Activated CD8-positive, alpha-beta memory T cell treated with anti-CD3 and anti-CD28 coated beads, Interleukin-2, amount 10 ng/mL, durations not matched to agents 7 days and 5 days (primary cell): ENCODE measurements at regions not wholly inside any gene's neighbourhood (a gene's known extent, or its start where the extent isn't known, plus 50 kb on each side); places are given as distances from the start of the nearest gene placed in this dataset.
"Not testable (repeated sequence)": the region's sequence is repeated elsewhere in the genome, so short reads cannot be mapped to it uniquely, and the experiment has no call there.

Experiments used
- ATAC-seq: fragments of 150-1000 bp; cut with Tn5 transposase; one replicate; pipeline ENCODE4 v1.10.0; 2021; ENCODE audit warnings: moderate library complexity
- CTCF ChIA-PET: fragments of 350-600 bp; sonication (Branson Sonifier 250); formaldehyde crosslinking; loops from one replicate; lab custom pipeline; 2021; ENCODE audit warnings: antibody characterized with exemption; lab: Charles Lee
- DNase-seq: peaks from one replicate; pipeline ENCODE4 v3.0.0-alpha.2; 2020
- H3K27ac Mint-ChIP-seq: one replicate; pipeline ENCODE4 v1.8.0; 2021; ENCODE audit warnings: mild to moderate bottlenecking, mixed read lengths
- H3K27me3 Mint-ChIP-seq: one replicate; pipeline ENCODE4 v1.8.0; 2021; ENCODE audit warnings: mixed read lengths
- H3K36me3 Mint-ChIP-seq: one replicate; pipeline ENCODE4 v1.8.0; 2021; ENCODE audit warnings: mild to moderate bottlenecking, mixed read lengths
- H3K4me1 Mint-ChIP-seq: one replicate; pipeline ENCODE4 v1.8.0; 2021; ENCODE audit warnings: mixed read lengths
- H3K4me3 Mint-ChIP-seq: one replicate; pipeline ENCODE4 v1.8.0; 2021; ENCODE audit warnings: mild to moderate bottlenecking, moderate library complexity, mixed read lengths
- H3K9me3 Mint-ChIP-seq: one replicate; pipeline ENCODE4 v1.8.0; 2022; ENCODE audit warnings: low read depth, mixed read lengths

GRCh38 chr1:99404399-99404798 lies 140.1 kb downstream of the PLPPR4 start:
- H3K4me3 Mint-ChIP-seq, H3K36me3 Mint-ChIP-seq, ATAC-seq, H3K4me1 Mint-ChIP-seq, DNase-seq, CTCF ChIA-PET, H3K27ac Mint-ChIP-seq, H3K27me3 Mint-ChIP-seq, H3K9me3 Mint-ChIP-seq: not testable (repeated sequence)

GRCh38 chr1:99405325-99405724 lies 141.0 kb downstream of the PLPPR4 start:
- DNase-seq, ATAC-seq, H3K27me3 Mint-ChIP-seq, CTCF ChIA-PET, H3K4me3 Mint-ChIP-seq, H3K4me1 Mint-ChIP-seq, H3K9me3 Mint-ChIP-seq, H3K27ac Mint-ChIP-seq, H3K36me3 Mint-ChIP-seq: not testable (repeated sequence)

GRCh38 chr1:99407018-99407417 lies 142.7 kb downstream of the PLPPR4 start:
- no peaks in the 10 kb centered on the region for H3K36me3 Mint-ChIP-seq
- CTCF ChIA-PET, result no interaction called here
- no peaks in the 10 kb centered on the region for H3K4me1 Mint-ChIP-seq
- ATAC-seq (no peak), DNase-seq (no peak)
- H3K27ac Mint-ChIP-seq, result no peak overlapping the region
- no peaks in the 10 kb centered on the region for H3K27me3 Mint-ChIP-seq
- no peaks in the 10 kb centered on the region for H3K9me3 Mint-ChIP-seq
- no peak overlapping the region for H3K4me3 Mint-ChIP-seq

- Mint-ChIP-seq H3K9me3 (no peaks in the 10 kb centered on the region), H3K4me3 (no peak overlapping the region), H3K27me3 (no peaks in the 10 kb centered on the region), H3K36me3 (no peaks in the 10 kb centered on the region), H3K4me1 (no peaks in the 10 kb centered on the region), H3K27ac (no peak overlapping the region)
- no peak for ATAC-seq
- CTCF ChIA-PET, result no interaction called here
- no peak for DNase-seq
These were observed 159.8 kb downstream of the PLPPR4 start for GRCh38 chr1:99424087-99424486.

- no peak for ATAC-seq
- no peak for DNase-seq
- CTCF ChIA-PET, result no interaction called here
- no peak overlapping the region for H3K4me3 Mint-ChIP-seq
- H3K27ac Mint-ChIP-seq, result no peak overlapping the region
- no peaks in the 10 kb centered on the region for H3K36me3 Mint-ChIP-seq
- H3K4me1 Mint-ChIP-seq, result no peaks in the 10 kb centered on the region
- H3K27me3 Mint-ChIP-seq, result no peaks in the 10 kb centered on the region
- no peaks in the 10 kb centered on the region for H3K9me3 Mint-ChIP-seq
These were observed 165.5 kb downstream of the PLPPR4 start for GRCh38 chr1:99429754-99430153.

- Mint-ChIP-seq H3K27ac (no peak overlapping the region), H3K4me3 (no peak overlapping the region), H3K4me1 (peaks cover 8% of the 10 kb centered on the region), H3K36me3 (no peaks in the 10 kb centered on the region), H3K9me3 (no peaks in the 10 kb centered on the region), H3K27me3 (no peaks in the 10 kb centered on the region)
- CTCF ChIA-PET, result interaction anchor here (1.1 kb wide), 1 partner anchor 11 kb away, joined by 3 read pairs; no protein-coding TSS in a partner anchor
- ATAC-seq (no peak), DNase-seq (no peak)
These were observed 174.5 kb downstream of the PLPPR4 start for GRCh38 chr1:99438656-99439230.

- Mint-ChIP-seq H3K36me3 (no peaks in the 10 kb centered on the region), H3K9me3 (no peaks in the 10 kb centered on the region), H3K27me3 (no peaks in the 10 kb centered on the region), H3K4me1 (peaks cover 8% of the 10 kb centered on the region), H3K4me3 (no peak overlapping the region), H3K27ac (no peak overlapping the region)
- CTCF ChIA-PET, result interaction anchor here (1.1 kb wide), 1 partner anchor 11 kb away, joined by 3 read pairs; no protein-coding TSS in a partner anchor
- no peak for ATAC-seq
- no peak for DNase-seq
These were observed 175.3 kb downstream of the PLPPR4 start for GRCh38 chr1:99439433-99440075.

- Mint-ChIP-seq H3K27me3 (peaks cover 2% of the 10 kb centered on the region), H3K4me3 (no peak overlapping the region), H3K27ac (no peak overlapping the region), H3K4me1 (peaks cover 8% of the 10 kb centered on the region), H3K36me3 (no peaks in the 10 kb centered on the region), H3K9me3 (no peaks in the 10 kb centered on the region)
- ATAC-seq (no peak), DNase-seq (no peak)
- CTCF ChIA-PET, result no interaction called here
These were observed 177.2 kb downstream of the PLPPR4 start for GRCh38 chr1:99441299-99442095.

- ATAC-seq, H3K9me3 Mint-ChIP-seq, H3K4me3 Mint-ChIP-seq, H3K36me3 Mint-ChIP-seq, H3K27ac Mint-ChIP-seq, H3K4me1 Mint-ChIP-seq, H3K27me3 Mint-ChIP-seq, CTCF ChIA-PET, DNase-seq: not testable (repeated sequence)
These were observed 180.1 kb downstream of the PLPPR4 start for GRCh38 chr1:99444211-99444927.

- ATAC-seq (no peak), DNase-seq (no peak)
- Mint-ChIP-seq H3K4me1 (peaks cover 8% of the 10 kb centered on the region), H3K9me3 (no peaks in the 10 kb centered on the region), H3K4me3 (no peak overlapping the region), H3K27me3 (peaks cover 4% of the 10 kb centered on the region), H3K36me3 (no peaks in the 10 kb centered on the region), H3K27ac (no peak overlapping the region)
- CTCF ChIA-PET, result no interaction called here
These were observed 180.8 kb downstream of the PLPPR4 start for GRCh38 chr1:99445071-99445470.

- DNase-seq (no peak), ATAC-seq (no peak)
- Mint-ChIP-seq H3K4me1 (peaks cover 8% of the 10 kb centered on the region), H3K9me3 (no peaks in the 10 kb centered on the region), H3K36me3 (no peaks in the 10 kb centered on the region), H3K27ac (no peak overlapping the region), H3K27me3 (peaks cover 4% of the 10 kb centered on the region), H3K4me3 (no peak overlapping the region)
- CTCF ChIA-PET, result no interaction called here
These were observed 181.2 kb downstream of the PLPPR4 start for GRCh38 chr1:99445486-99445885.

- no peaks in the 10 kb centered on the region for H3K36me3 Mint-ChIP-seq
- CTCF ChIA-PET, result no interaction called here
- no peak overlapping the region for H3K4me3 Mint-ChIP-seq
- H3K27ac Mint-ChIP-seq, result no peak overlapping the region
- H3K4me1 Mint-ChIP-seq, result no peaks in the 10 kb centered on the region
- no peaks in the 10 kb centered on the region for H3K9me3 Mint-ChIP-seq
- ATAC-seq (no peak), DNase-seq (no peak)
- H3K27me3 Mint-ChIP-seq, result peaks cover 4% of the 10 kb centered on the region
These were observed 183.4 kb downstream of the PLPPR4 start for GRCh38 chr1:99447721-99448120.

GRCh38 chr1:99455760-99456159 lies 190.2 kb upstream of the PALMD start:
- Mint-ChIP-seq H3K36me3 (no peaks in the 10 kb centered on the region), H3K9me3 (no peaks in the 10 kb centered on the region), H3K4me1 (no peaks in the 10 kb centered on the region), H3K27me3 (peaks cover 10% of the 10 kb centered on the region), H3K4me3 (no peak overlapping the region), H3K27ac (no peak overlapping the region)
- CTCF ChIA-PET, result no interaction called here
- DNase-seq, result no peak
- ATAC-seq, result no peak
